K562 (cell line): ENCODE measurements at regions not wholly inside any gene's neighbourhood (a gene's known extent, or its start where the extent isn't known, plus 50 kb on each side); places are given as distances from the start of the nearest gene placed in this dataset.

Source experiments
- ATAC-seq: fragments of 200-7000 bp; cut with Tn5 transposase; 3 replicates; pipeline ENCODE4 v1.9.1; 2020; ENCODE audit warnings: moderate library complexity
- BruUV-seq: library from RNA; stranded (reverse); fragments of 400-500 nt; replicated peaks from 2 replicates; lab custom pipeline; 2021; lab: Mats Ljungman, UMichigan
- CTCF ChIA-PET: fragments of 300-600 bp; formaldehyde crosslinking; extraction: SDS; loops from one replicate; lab custom pipeline; 2021; ENCODE audit warnings: low intra/inter-chr PET ratio; lab: Yijun Ruan, JAX
- POLR2A ChIA-PET: fragments of 300-600, 350-650 bp; sonication (Branson Sonifier 250); formaldehyde crosslinking; extraction: SDS; loops from one replicate; lab custom pipeline; 2021; ENCODE audit warnings: antibody characterized with exemption, inconsistent platforms; lab: Yijun Ruan, JAX
- DNase-seq, 4 experiments: peaks; one replicate each; pipeline versions ENCODE4 v3.0.0 to v3.0.0-alpha.2; 2011 to 2018; ENCODE audit warnings: low spot score in 3 of 4, mixed read lengths in 3 of 4; ENCODE audit errors: extremely low read depth in 1 of 4
- FAIRE-seq: peaks from 2 replicates; lab custom pipeline; 2011; peaks lifted over from hg19 to GRCh38; lab: Jason Lieb, UNC
- H2AFZ ChIP-seq: 2 replicates; pipeline ENCODE4 v1.6.0; 2011; ENCODE audit warnings: low read depth, low read length, control low read depth, inconsistent platforms
- H3K27ac ChIP-seq: fragments of 200-600 bp; 3 replicates; pipeline ENCODE4 v1.8.0; 2011; ENCODE audit warnings: low read depth, mild to moderate bottlenecking, control low read depth, inconsistent platforms, low read length, moderate library complexity, mixed read lengths; ENCODE audit errors: extremely low read depth
- H3K27me3 ChIP-seq, 2 experiments: fragments of 300-600 bp in 1 of 2; 2 replicates in 1 of 2; 3 replicates in 1 of 2; pipeline versions ENCODE4 v1.6.0 to v1.8.0; 2011; ENCODE audit warnings: inconsistent platforms in 2 of 2, low read length in 2 of 2, mild to moderate bottlenecking in 1 of 2, mixed read lengths in 1 of 2, moderate library complexity in 1 of 2; ENCODE audit not compliant: control insufficient read depth in 2 of 2, insufficient read depth in 2 of 2
- H3K36me3 ChIP-seq: fragments of 300-600 bp; 3 replicates; pipeline ENCODE4 v1.8.0; 2011; ENCODE audit warnings: mild to moderate bottlenecking, low read length, inconsistent platforms; ENCODE audit not compliant: control insufficient read depth, insufficient read depth
- H3K4me1 ChIP-seq, 2 experiments: fragments of 200-600 bp in 1 of 2; replicated peaks in 1 of 2; 2 replicates in 1 of 2; 3 replicates in 1 of 2; pipeline versions ENCODE4 v1.5.1 to v1.8.0; 2011; ENCODE audit warnings: inconsistent platforms in 2 of 2, low read length in 2 of 2, mild to moderate bottlenecking in 1 of 2, mixed read lengths in 1 of 2, moderate library complexity in 1 of 2; ENCODE audit not compliant: control insufficient read depth in 2 of 2, insufficient read depth in 2 of 2
- H3K4me2 ChIP-seq: 2 replicates; pipeline ENCODE4 v1.6.1; 2011; ENCODE audit warnings: low read length, control low read depth, inconsistent platforms, mixed read lengths; ENCODE audit not compliant: insufficient read depth
- H3K4me3 ChIP-seq: fragments of 200-600 bp; sonication (generic), shearing (Covaris generic); 2 replicates; pipeline ENCODE4 v1.5.1; 2016; ENCODE audit warnings: control low read depth, inconsistent platforms
- H3K79me2 ChIP-seq: fragments of 200-600 bp; 3 replicates; pipeline ENCODE4 v1.8.0; 2011; ENCODE audit warnings: low read length, inconsistent platforms; ENCODE audit not compliant: control insufficient read depth, insufficient read depth
- H3K9ac ChIP-seq, 2 experiments: 2 replicates each; pipeline versions ENCODE4 v1.6.0 to v1.6.1; 2011; ENCODE audit warnings: low read depth in 2 of 2, low read length in 2 of 2, control low read depth in 1 of 2, inconsistent platforms in 1 of 2, mild to moderate bottlenecking in 1 of 2, mixed read lengths in 1 of 2; ENCODE audit not compliant: insufficient read depth in 1 of 2
- H3K9me1 ChIP-seq: one replicate; pipeline ENCODE4 v1.6.0; 2011; ENCODE audit warnings: inconsistent platforms, mild to moderate bottlenecking, low read length, moderate library complexity; ENCODE audit not compliant: control insufficient read depth, insufficient read depth
- H3K9me3 ChIP-seq: replicated peaks from 2 replicates; pipeline ENCODE4 v1.5.1; 2011; ENCODE audit warnings: low read depth, low read length, inconsistent platforms; ENCODE audit not compliant: control insufficient read depth, insufficient read depth
- H4K20me1 ChIP-seq: replicated peaks from 2 replicates; pipeline ENCODE4 v1.6.1; 2011; ENCODE audit warnings: low read length, inconsistent platforms, mixed read lengths; ENCODE audit not compliant: control insufficient read depth, insufficient read depth
- CHD2 ChIP-seq: IDR thresholded peaks from 2 replicates; pipeline ENCODE4 v1.6.1; 2011; ENCODE audit warnings: low read depth, low read length
- ESRRA ChIP-seq: fragments of 450-650 bp; IDR thresholded peaks from 2 replicates; pipeline ENCODE4 v1.6.1; 2014; ENCODE audit warnings: low read depth, mild to moderate bottlenecking, moderate library complexity, borderline replicate concordance
- HDAC2 ChIP-seq: fragments of 450-650 bp; IDR thresholded peaks from 2 replicates; pipeline ENCODE4 v1.6.1; 2016; ENCODE audit warnings: mild to moderate bottlenecking
- KLF6 ChIP-seq: fragments of 250-450 bp; sonication (Bioruptor Pico); IDR thresholded peaks from 2 replicates; pipeline ENCODE4 v1.4.0; 2020; ENCODE audit warnings: mild to moderate bottlenecking, moderate library complexity, borderline replicate concordance
- MLLT1 ChIP-seq, 2 experiments: fragments of 450-650 bp; IDR thresholded peaks; 2 replicates each; pipeline ENCODE4 v1.6.1; 2016
- MXI1 ChIP-seq: IDR thresholded peaks from 2 replicates; pipeline ENCODE4 v1.6.1; 2011; ENCODE audit warnings: low read depth, mild to moderate bottlenecking, improper control_type of control experiment, low read length
- PHB ChIP-seq: fragments of 250-450 bp; sonication (Bioruptor Pico); IDR thresholded peaks from 2 replicates; pipeline ENCODE4 v1.5.0; 2021
- POLR2B ChIP-seq: fragments of 450-650 bp; IDR thresholded peaks from 2 replicates; pipeline ENCODE4 v1.6.1; 2018; ENCODE audit warnings: low read depth; ENCODE audit not compliant: partially characterized antibody
- POLR3G ChIP-seq: IDR thresholded peaks from 2 replicates; pipeline ENCODE4 v1.6.1; 2011; ENCODE audit not compliant: insufficient read length, insufficient replicate concordance; ENCODE audit errors: extremely low read depth
- SIN3B ChIP-seq: fragments of 450-650 bp; IDR thresholded peaks from 2 replicates; pipeline ENCODE4 v1.6.1; 2017; ENCODE audit warnings: low read depth, mild to moderate bottlenecking, moderate library complexity
- TAF7 ChIP-seq: fragments of 450-650 bp; IDR thresholded peaks from 2 replicates; pipeline ENCODE4 v1.6.1; 2016; ENCODE audit warnings: missing genetic modification characterization, missing compliant biosample characterization
- ZNF668 ChIP-seq: fragments of 250-450 bp; sonication (Bioruptor Pico); IDR thresholded peaks from 2 replicates; pipeline ENCODE4 v1.8.0; 2022; ENCODE audit warnings: mild to moderate bottlenecking, inconsistent platforms
- WGBS: fragments of 100-300 bp; shearing (Covaris generic); methylation state at CpG from one replicate; pipeline ENCODE4 v1.1.6; 2016; ENCODE audit warnings: low coverage, mixed read lengths; ENCODE audit not compliant: insufficient coverage; ENCODE audit errors: missing lambda C conversion rate; 5-methylcytosine and 5-hydroxymethylcytosine counted together
- in situ Hi-C: fragments of 300-500 bp; cut with MboI; formaldehyde crosslinking; loops from 4 replicates; pipeline ENCODE4 v1.15.0; 2018; ENCODE audit warnings: inconsistent platforms, mixed read lengths
- intact Hi-C: fragments of 100-400 bp; cut with micrococcal nuclease; formaldehyde crosslinking; loops from 2 replicates; pipeline ENCODE4 v1.14.2; 2022
- TF ChIP-seq, protein P1 (sequence below): sonication (generic); formaldehyde crosslinking; IDR thresholded peaks from 2 replicates; pipeline ENCODE4 v1.8.0; 2022; ENCODE audit warnings: missing genetic modification reagents, mild to moderate bottlenecking, moderate library complexity, borderline replicate concordance
- TF ChIP-seq, protein P2 (sequence below): sonication (generic); formaldehyde crosslinking; IDR thresholded peaks from 2 replicates; pipeline ENCODE4 v1.8.1; 2023; ENCODE audit warnings: mild to moderate bottlenecking, missing genetic modification reagents

- Histone ChIP-seq H3K4me3 (no peak overlapping the region), H3K4me2 (no peak overlapping the region), H3K36me3 (no peaks in the 10 kb centered on the region), H3K79me2 (no peaks in the 10 kb centered on the region), H3K9me3 (no peaks in the 10 kb centered on the region), H3K4me1 (no peaks in the 10 kb centered on the region), H2AFZ (no peak overlapping the region), H4K20me1 (no peaks in the 10 kb centered on the region), H3K27ac (no peak overlapping the region), H3K9ac (no peak overlapping the region), H3K9me1 (no peaks in the 10 kb centered on the region), H3K27me3 (no peaks in the 10 kb centered on the region)
- DNase-seq, result no peak
- POLR2A ChIA-PET, result no interaction called here
- TF ChIP-seq, protein P1, sequence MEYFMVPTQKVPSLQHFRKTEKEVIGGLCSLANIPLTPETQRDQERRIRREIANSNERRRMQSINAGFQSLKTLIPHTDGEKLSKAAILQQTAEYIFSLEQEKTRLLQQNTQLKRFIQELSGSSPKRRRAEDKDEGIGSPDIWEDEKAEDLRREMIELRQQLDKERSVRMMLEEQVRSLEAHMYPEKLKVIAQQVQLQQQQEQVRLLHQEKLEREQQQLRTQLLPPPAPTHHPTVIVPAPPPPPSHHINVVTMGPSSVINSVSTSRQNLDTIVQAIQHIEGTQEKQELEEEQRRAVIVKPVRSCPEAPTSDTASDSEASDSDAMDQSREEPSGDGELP (CRISPR knock-in tag), result no peak
- TF ChIP-seq HDAC2 (no peak), POLR3G (no peak), ESRRA (no peak), POLR2B (no peak), CHD2 (no peak), TAF7 (tag) (no peak), KLF6 (CRISPR knock-in tag) (no peak), PHB (CRISPR knock-in tag) (no peak), MXI1 (no peak), SIN3B (no peak), ZNF668 (CRISPR knock-in tag) (no peak), MLLT1 (IDR thresholded peaks at IDR 0.05) (no peak)
- TF ChIP-seq, protein P2, sequence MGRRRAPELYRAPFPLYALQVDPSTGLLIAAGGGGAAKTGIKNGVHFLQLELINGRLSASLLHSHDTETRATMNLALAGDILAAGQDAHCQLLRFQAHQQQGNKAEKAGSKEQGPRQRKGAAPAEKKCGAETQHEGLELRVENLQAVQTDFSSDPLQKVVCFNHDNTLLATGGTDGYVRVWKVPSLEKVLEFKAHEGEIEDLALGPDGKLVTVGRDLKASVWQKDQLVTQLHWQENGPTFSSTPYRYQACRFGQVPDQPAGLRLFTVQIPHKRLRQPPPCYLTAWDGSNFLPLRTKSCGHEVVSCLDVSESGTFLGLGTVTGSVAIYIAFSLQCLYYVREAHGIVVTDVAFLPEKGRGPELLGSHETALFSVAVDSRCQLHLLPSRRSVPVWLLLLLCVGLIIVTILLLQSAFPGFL, result no peak
- WGBS, result 2% methylated on average over 7 of the region's 7 CpGs
- intact Hi-C loops, result no loop called here
- no TSS peak for BruUV-seq
- in situ Hi-C loops, result no loop called here
- ATAC-seq, result no peak
- FAIRE-seq, result no peak
- CTCF ChIA-PET, result no interaction called here
These were observed 215.5 kb upstream of the LARGE1 start for GRCh38 chr22:34135749-34136148.
